ENCODE measurements at regions not wholly inside any gene's neighbourhood (a gene's known extent, or its start where the extent isn't known, plus 50 kb on each side); places are given as distances from the start of the nearest gene placed in this dataset.

- TF ChIP-seq CTCF (conservative IDR thresholded peaks at IDR 0.05; ENCODE audit: low read length) = no peak
- DNase-seq (ENCODE audit: low read depth) = no peak
- H3K4me3 ChIP-seq (ENCODE audit: low read length) = no peak overlapping the region
These were observed 530.6 kb upstream of the SPRY2 start for GRCh38 chr13:80871481-80871880.

GRCh38 chr13:80870186-80870585, 529.3 kb upstream of the SPRY2 start:
- DNase-seq (ENCODE audit: low read depth) = no peak
- TF ChIP-seq CTCF (conservative IDR thresholded peaks at IDR 0.05; ENCODE audit: low read length) = no peak
- H3K4me3 ChIP-seq (ENCODE audit: low read length) = no peak overlapping the region

DNA sequence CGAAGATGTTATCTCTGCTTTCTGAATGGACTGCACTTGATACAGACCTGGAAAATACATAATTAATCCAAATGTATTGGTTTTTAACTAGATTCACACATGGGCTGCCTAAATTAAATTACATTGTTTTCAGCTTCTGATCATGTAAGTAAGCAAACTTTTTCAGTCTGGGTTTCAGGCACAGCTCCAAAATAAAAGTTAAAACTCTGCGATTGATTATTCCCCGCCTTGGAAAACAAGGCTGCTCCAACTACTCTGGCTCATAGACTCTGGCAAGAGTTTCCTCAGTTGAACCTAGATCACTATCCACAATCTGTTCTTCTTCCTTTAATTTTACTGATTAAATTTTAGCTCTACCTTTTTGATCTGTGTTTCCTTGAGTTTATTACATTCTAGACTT, 526.0 kb upstream of the SPRY2 start:
- H3K4me3 ChIP-seq (ENCODE audit: low read length) = no peak overlapping the region
- DNase-seq (ENCODE audit: low read depth) = no peak
- TF ChIP-seq CTCF (conservative IDR thresholded peaks at IDR 0.05; ENCODE audit: low read length) = no peak

- TF ChIP-seq CTCF (conservative IDR thresholded peaks at IDR 0.05; ENCODE audit: low read length) = no peak
These were observed 524.4 kb upstream of the SPRY2 start for GRCh38 chr13:80865329-80865728.

GRCh38 chr13:80862456-80862855, 521.5 kb upstream of the SPRY2 start:
- no peak for TF ChIP-seq CTCF (conservative IDR thresholded peaks at IDR 0.05; ENCODE audit: low read length)
- DNase-seq (ENCODE audit: low read depth) = no peak
- no peak overlapping the region for H3K4me3 ChIP-seq (ENCODE audit: low read length)

More at GRCh38 chr13:80865329-80865728, 524.4 kb upstream of the SPRY2 start:
- H3K4me3 ChIP-seq (ENCODE audit: low read length) = no peak overlapping the region
- DNase-seq (ENCODE audit: low read depth) = no peak

DNA sequence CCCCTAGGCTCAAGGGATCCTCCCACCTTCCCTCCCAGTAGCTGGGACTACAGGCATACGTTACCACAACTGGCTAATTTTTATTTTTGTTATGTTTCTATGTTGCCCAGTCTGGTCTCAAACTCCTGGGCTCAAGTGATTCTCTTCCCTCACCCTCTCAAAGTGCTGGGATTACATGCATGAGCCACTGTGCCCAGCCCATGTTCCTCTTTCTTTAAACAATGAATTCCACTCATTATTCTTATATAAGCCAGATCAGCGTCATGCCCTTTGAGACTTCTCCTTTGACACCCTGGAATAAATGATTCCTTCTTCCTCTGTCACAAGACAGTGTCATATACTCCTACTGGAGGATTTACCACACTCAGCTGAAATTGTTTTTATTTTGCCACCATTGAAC, 519.9 kb upstream of the SPRY2 start:
- no peak for DNase-seq (ENCODE audit: low read depth)
- TF ChIP-seq CTCF (conservative IDR thresholded peaks at IDR 0.05; ENCODE audit: low read length) = no peak
- no peak overlapping the region for H3K4me3 ChIP-seq (ENCODE audit: low read length)

GRCh38 chr13:80858131-80858530, 517.2 kb upstream of the SPRY2 start:
- no peak overlapping the region for H3K4me3 ChIP-seq (ENCODE audit: low read length)
- DNase-seq (ENCODE audit: low read depth) = no peak
- no peak for TF ChIP-seq CTCF (conservative IDR thresholded peaks at IDR 0.05; ENCODE audit: low read length)

Measured in AG10803 (cell line).